Head of caudate nucleus (tissue), 42 donors: ENCODE measurements at regions not wholly inside any gene's neighbourhood (a gene's known extent, or its start where the extent isn't known, plus 50 kb on each side); places are given as distances from the start of the nearest gene placed in this dataset.
"Not testable (repeated sequence)": the region's sequence is repeated elsewhere in the genome, so short reads cannot be mapped to it uniquely, and the experiment has no call there.

Experiments used
- DNase-seq, 42 donors: peaks; one replicate each; pipeline versions ENCODE4 v3.0.0 to v3.0.0-alpha.2; 2020 to 2021; ENCODE audit warnings: mixed read lengths in 7 of 42
- intact Hi-C: fragments of 100-400 bp; cut with DNase I; formaldehyde crosslinking; loops from one replicate; pipeline ENCODE4 v1.15.0; 2022

DNA sequence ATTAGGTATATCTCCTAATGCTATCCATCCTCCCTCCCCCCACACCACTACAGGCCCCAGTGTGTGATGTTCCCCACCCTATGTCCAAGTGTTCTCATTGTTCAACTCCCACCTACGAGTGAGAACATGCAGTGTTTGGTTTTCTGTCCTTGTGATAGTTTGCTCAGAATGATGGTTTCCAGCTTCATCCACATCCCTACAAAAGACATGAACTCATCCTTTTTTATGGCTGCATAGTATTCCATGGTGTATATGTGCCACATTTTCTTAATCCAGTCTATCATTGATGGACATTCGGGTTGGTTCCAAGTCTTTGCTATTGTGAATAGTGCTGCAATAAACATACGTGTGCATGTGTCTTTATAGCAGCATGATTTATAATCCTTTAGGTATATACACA lies 53.8 kb upstream of the HIVEP2 start:
- intact Hi-C loops, result not testable (repeated sequence)

DNA sequence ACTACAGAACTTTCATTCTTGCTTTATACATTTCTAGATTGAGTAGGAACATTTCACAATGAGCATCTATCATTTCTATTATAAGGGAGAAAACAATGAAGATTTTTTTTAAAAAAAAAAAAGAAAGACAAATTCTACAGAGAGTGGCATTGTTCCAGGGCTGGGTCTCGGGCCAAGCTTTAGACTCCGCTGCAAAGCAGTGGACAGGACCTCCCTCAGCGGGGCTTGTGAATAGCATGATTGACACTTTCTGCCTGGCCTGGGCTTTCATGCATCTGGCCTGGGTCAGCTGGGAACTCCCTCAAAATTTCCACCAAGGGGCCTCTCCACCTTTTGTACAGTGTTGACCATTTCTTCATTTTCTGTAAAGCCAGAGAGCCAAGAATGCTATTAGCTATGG lies 55.8 kb upstream of the HIVEP2 start:
- peak; percentile 39 to 91 (median 76) for DNase-seq
- intact Hi-C loops, result loop anchor here (10.0 kb wide), 1 partner anchor 46 kb away; no protein-coding TSS in a partner anchor

More for the DNA sequence above, 53.8 kb upstream of the HIVEP2 start:
- not testable (repeated sequence) for DNase-seq

DNA sequence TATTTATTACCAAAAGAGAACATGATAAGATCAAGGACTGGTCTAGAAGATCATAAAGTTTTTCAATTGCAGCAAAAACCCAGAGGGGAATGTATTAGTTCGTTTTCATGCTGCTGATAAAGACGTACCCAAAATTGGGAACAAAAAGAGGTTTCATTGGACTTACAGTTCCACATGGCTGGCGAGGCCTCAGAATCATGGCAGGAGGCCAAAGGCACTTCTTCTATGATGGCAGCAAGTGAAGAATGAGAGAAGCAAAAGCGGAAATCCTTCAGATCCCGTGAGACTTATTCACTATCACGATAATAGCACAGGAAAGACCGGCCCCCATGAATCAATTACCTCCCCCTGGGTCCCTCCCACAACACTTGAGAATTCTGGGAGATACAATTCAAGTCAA lies 57.7 kb upstream of the HIVEP2 start:
- intact Hi-C loops, result loop anchor here (10.0 kb wide), 1 partner anchor 48 kb away; no protein-coding TSS in a partner anchor
- DNase-seq, result peak in 24 of 42 donors; percentile 7 to 68 (median 24)

DNA sequence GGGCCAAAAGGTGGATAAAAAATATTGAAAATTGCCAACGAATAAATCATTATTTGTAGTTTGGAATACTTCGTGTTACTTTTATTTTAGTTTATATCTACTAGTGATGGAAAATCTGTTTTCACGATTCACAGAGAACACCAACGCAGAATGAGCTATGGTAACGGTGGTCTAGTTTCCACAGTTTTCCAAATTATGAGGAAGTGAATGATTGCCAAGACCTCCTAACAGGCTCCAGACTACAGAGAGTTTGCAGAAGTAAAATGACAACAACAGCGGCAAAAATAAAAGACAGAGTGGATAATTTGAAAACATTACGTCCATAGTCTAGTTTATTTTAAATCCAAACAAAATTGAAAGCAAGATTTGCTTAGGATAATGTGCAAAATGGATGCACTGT lies 57.0 kb upstream of the AIG1 start:
- intact Hi-C loops, result loop anchor here (10.0 kb wide), 1 partner anchor 49 kb away; no protein-coding TSS in a partner anchor
- DNase-seq, result no peak

DNA sequence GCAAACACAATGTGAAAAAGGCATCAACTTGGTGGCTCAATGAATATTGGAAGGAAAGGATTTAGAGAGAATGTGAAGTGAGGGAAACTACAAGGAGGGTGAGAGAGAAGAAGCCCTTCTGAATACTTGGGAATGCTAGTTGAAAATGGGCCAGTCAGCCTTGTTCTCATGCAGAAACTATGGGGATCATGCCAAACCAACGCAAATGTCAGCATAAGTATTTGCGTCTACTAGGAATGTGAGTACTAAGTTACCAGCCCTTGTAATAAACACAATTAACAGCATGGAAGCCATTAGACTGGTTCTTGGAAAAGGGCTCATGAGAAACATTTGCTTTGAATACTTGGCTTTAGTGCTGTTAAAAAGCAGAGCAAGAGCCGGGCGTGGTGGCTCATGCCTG lies 54.9 kb upstream of the AIG1 start:
- DNase-seq, result no peak
- intact Hi-C loops, result loop anchor here (10.0 kb wide), 1 partner anchor 51 kb away; no protein-coding TSS in a partner anchor

DNA sequence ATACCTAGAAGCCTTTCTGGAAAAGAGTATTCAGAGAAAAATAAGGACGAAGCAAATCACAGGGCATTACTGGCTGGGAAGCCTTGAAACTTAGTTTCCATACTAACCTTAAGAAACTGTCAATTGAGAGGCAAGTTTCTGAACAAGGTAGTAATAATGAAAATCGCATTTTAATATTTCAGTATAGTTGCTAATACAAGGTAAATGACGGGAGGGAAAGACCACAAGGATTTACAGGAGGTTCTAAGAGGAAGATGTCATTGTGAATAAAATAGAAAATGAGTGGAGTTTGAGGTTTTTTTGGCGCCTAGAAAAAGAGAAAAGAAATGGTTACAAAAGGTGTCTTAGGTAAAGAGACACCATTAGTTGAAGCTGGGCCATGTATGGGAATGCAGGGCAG lies 53.9 kb upstream of the AIG1 start:
- intact Hi-C loops, result loop anchor here (10.0 kb wide), 1 partner anchor 52 kb away; no protein-coding TSS in a partner anchor
- DNase-seq, result no peak

DNA sequence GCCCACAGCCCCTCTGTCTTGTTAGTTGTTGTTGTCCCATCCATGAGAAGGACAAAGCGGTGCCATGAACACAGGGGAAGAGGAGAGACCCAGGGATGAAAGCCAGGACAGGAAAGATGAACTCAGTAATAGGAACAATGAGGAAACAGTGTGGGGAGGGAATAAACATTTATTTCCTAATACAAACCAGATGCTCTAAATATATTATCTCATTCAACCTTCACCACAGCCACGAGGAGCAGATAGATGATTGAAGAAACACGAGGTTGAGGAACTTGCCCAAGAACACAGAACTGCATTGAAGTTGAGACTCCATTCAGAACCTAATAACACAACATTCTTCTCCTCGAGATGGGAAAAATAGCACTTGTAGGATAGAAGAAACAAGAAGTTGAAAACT lies 53.0 kb upstream of the AIG1 start:
- DNase-seq, result no peak
- intact Hi-C loops, result loop anchor here (10.0 kb wide), 1 partner anchor 53 kb away; no protein-coding TSS in a partner anchor

DNA sequence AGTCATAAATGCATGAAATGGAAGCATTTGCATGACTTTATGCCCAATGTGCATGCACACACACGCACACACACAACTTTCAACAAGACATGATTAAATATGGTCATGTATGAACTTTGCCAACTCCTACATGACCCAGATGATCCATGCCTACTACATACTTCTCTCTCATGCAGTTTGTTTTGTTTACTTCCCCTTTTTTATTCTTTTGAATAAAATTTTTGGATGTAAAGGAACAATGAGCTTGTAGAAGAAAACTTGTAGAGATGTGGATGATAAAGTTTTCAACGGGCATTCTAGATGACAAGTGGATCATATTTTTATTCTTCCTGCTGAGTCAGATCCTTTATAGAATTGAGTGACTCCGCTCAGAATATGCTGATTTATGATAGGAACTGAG lies 50.8 kb upstream of the AIG1 start:
- no peak for DNase-seq
- intact Hi-C loops, result loop anchor here (10.0 kb wide), 1 partner anchor 55 kb away; no protein-coding TSS in a partner anchor
